MM.1S (cell line): ENCODE measurements at regions not wholly inside any gene's neighbourhood (a gene's known extent, or its start where the extent isn't known, plus 50 kb on each side); places are given as distances from the start of the nearest gene placed in this dataset.

Experiments
- DNase-seq: peaks from one replicate; pipeline ENCODE4 v3.0.0-alpha.2; 2015
- H2AFZ ChIP-seq: fragments of 300-600 bp; sonication (generic); 2 replicates; pipeline ENCODE4 v1.6.0; 2016; ENCODE audit warnings: antibody characterized with exemption, low read length
- H3F3A ChIP-seq: fragments of 300-600 bp; sonication (generic); 2 replicates; pipeline ENCODE4 v1.6.1; 2016; ENCODE audit warnings: mild to moderate bottlenecking, antibody characterized with exemption, low read length, moderate library complexity, mixed read lengths; ENCODE audit not compliant: insufficient read depth
- H3K27ac ChIP-seq: fragments of 300-600 bp; sonication (generic); 2 replicates; pipeline ENCODE4 v1.5.1; 2016; ENCODE audit warnings: mild to moderate bottlenecking, low read length
- H3K27me3 ChIP-seq: fragments of 300-600 bp; sonication (generic); replicated peaks from 2 replicates; pipeline ENCODE4 v1.6.0; 2016; ENCODE audit warnings: low read length; ENCODE audit not compliant: insufficient read depth
- H3K36me3 ChIP-seq: fragments of 300-600 bp; sonication (generic); replicated peaks from 2 replicates; pipeline ENCODE4 v1.6.1; 2016; ENCODE audit warnings: mild to moderate bottlenecking, low read length, mixed read lengths; ENCODE audit not compliant: insufficient read depth
- H3K4me1 ChIP-seq: fragments of 300-600 bp; sonication (generic); 2 replicates; pipeline ENCODE4 v1.6.1; 2016; ENCODE audit warnings: low read length, mixed read lengths
- H3K4me2 ChIP-seq: fragments of 300-600 bp; sonication (generic); 2 replicates; pipeline ENCODE4 v1.6.0; 2016; ENCODE audit warnings: low read depth, low read length
- H3K4me3 ChIP-seq: fragments of 300-600 bp; sonication (generic); 2 replicates; pipeline ENCODE4 v1.5.1; 2016; ENCODE audit warnings: low read length, mixed read lengths
- H3K79me2 ChIP-seq: fragments of 300-600 bp; sonication (generic); 2 replicates; pipeline ENCODE4 v1.6.1; 2016; ENCODE audit warnings: mixed run types, low read length, mixed read lengths
- H3K9ac ChIP-seq: fragments of 300-600 bp; sonication (generic); 2 replicates; pipeline ENCODE4 v1.6.1; 2016; ENCODE audit warnings: low read length, mixed read lengths
- H3K9me2 ChIP-seq: fragments of 300-600 bp; sonication (generic); replicated peaks from 2 replicates; pipeline ENCODE4 v1.6.1; 2016; ENCODE audit warnings: mild to moderate bottlenecking, low read length, mixed read lengths; ENCODE audit not compliant: insufficient read depth
- H3K9me3 ChIP-seq: fragments of 300-600 bp; sonication (generic); replicated peaks from 2 replicates; pipeline ENCODE4 v1.6.1; 2016; ENCODE audit warnings: mild to moderate bottlenecking, low read length, mixed read lengths; ENCODE audit not compliant: insufficient read depth
- H4K20me1 ChIP-seq: fragments of 300-600 bp; sonication (generic); 2 replicates; pipeline ENCODE4 v1.6.1; 2016; ENCODE audit warnings: mild to moderate bottlenecking, low read length, moderate library complexity, mixed read lengths; ENCODE audit not compliant: insufficient read depth
- CTCF ChIP-seq: fragments of 300-600 bp; sonication (generic); IDR thresholded peaks from 2 replicates; pipeline ENCODE4 v1.5.1; 2016; ENCODE audit warnings: antibody characterized with exemption, low read length, mixed read lengths
- EZH2 ChIP-seq: fragments of 300-600 bp; sonication (generic); optimal IDR thresholded peaks from 2 replicates; pipeline ENCODE3; 2017; ENCODE audit warnings: low read depth, mild to moderate bottlenecking, antibody characterized with exemption, low read length, mixed read lengths
- EZH2phosphoT487 ChIP-seq: fragments of 300-600 bp; sonication (generic); IDR thresholded peaks from 2 replicates; pipeline ENCODE4 v1.6.1; 2018; ENCODE audit warnings: antibody characterized with exemption, low read length

GRCh38 chr18:78501251-78501650, 478.4 kb upstream of the SALL3 start:
- Histone ChIP-seq H3K27ac (no peak overlapping the region), H3K27me3 (no peaks in the 10 kb centered on the region), H3K4me3 (no peak overlapping the region), H4K20me1 (no peaks in the 10 kb centered on the region), H3K36me3 (no peaks in the 10 kb centered on the region), H3K9me2 (no peaks in the 10 kb centered on the region), H3K9me3 (no peaks in the 10 kb centered on the region), H3K4me2 (no peak overlapping the region), H3K9ac (no peak overlapping the region), H3K4me1 (no peaks in the 10 kb centered on the region), H2AFZ (no peak overlapping the region), H3K79me2 (no peaks in the 10 kb centered on the region), H3F3A (no peaks in the 10 kb centered on the region)
- TF ChIP-seq CTCF (no peak), EZH2phosphoT487 (no peak), EZH2 (no peak)
- DNase-seq = no peak

- no peaks in the 10 kb centered on the region for H3K27me3 ChIP-seq
- H3K36me3 ChIP-seq = no peaks in the 10 kb centered on the region
- H3K9ac ChIP-seq = no peak overlapping the region
- H3K79me2 ChIP-seq = no peaks in the 10 kb centered on the region
- H3K4me2 ChIP-seq = no peak overlapping the region
- H2AFZ ChIP-seq = no peak overlapping the region
- no peaks in the 10 kb centered on the region for H3F3A ChIP-seq
- no peaks in the 10 kb centered on the region for H3K9me3 ChIP-seq
- no peaks in the 10 kb centered on the region for H3K9me2 ChIP-seq
- H3K4me3 ChIP-seq = no peak overlapping the region
- H3K4me1 ChIP-seq = no peaks in the 10 kb centered on the region
- no peak for DNase-seq
- no peaks in the 10 kb centered on the region for H4K20me1 ChIP-seq
- no peak overlapping the region for H3K27ac ChIP-seq
- TF ChIP-seq EZH2phosphoT487 (no peak), CTCF (no peak), EZH2 (no peak)
These were observed 476.5 kb upstream of the SALL3 start for GRCh38 chr18:78503129-78503528.

GRCh38 chr18:78505851-78506461, 473.7 kb upstream of the SALL3 start:
- TF ChIP-seq CTCF (no peak), EZH2phosphoT487 (no peak)
- H3K4me2 ChIP-seq = no peak overlapping the region

More at GRCh38 chr18:78505851-78506461, 473.7 kb upstream of the SALL3 start:
- H3K4me1 ChIP-seq = no peaks in the 10 kb centered on the region
- H3K9ac ChIP-seq = no peak overlapping the region
- no peak for DNase-seq
- no peak overlapping the region for H2AFZ ChIP-seq
- H3K9me3 ChIP-seq = no peaks in the 10 kb centered on the region
- H3K79me2 ChIP-seq = no peaks in the 10 kb centered on the region
- no peaks in the 10 kb centered on the region for H3F3A ChIP-seq
- no peaks in the 10 kb centered on the region for H3K9me2 ChIP-seq
- no peak overlapping the region for H3K27ac ChIP-seq
- no peaks in the 10 kb centered on the region for H3K36me3 ChIP-seq
- H3K27me3 ChIP-seq = no peaks in the 10 kb centered on the region
- no peak overlapping the region for H3K4me3 ChIP-seq
- H4K20me1 ChIP-seq = no peaks in the 10 kb centered on the region
